ENCODE measurements at regions not wholly inside any gene's neighbourhood (a gene's known extent, or its start where the extent isn't known, plus 50 kb on each side); places are given as distances from the start of the nearest gene placed in this dataset.

- Mint-ChIP-seq H3K36me3 (ENCODE audit: low read depth) (no peaks in the 10 kb centered on the region), H3K4me1 (no peaks in the 10 kb centered on the region), H3K4me3 (no peak overlapping the region), H3K27me3 (ENCODE audit: low read depth) (peaks cover 22% of the 10 kb centered on the region), H3K27ac (no peak overlapping the region), H3K9me3 (peaks cover 18% of the 10 kb centered on the region)
- no peak for TF ChIP-seq CTCF (IDR thresholded peaks at IDR 0.05; ENCODE audit: unreplicated experiment in 3 of 3)
Observed at GRCh38 chr1:30014031-30014430, 709.4 kb downstream of the MATN1 start.

GRCh38 chr1:30012455-30013440, 710.6 kb downstream of the MATN1 start:
- H3K27ac Mint-ChIP-seq: no peak overlapping the region
- no peak overlapping the region for H3K4me3 Mint-ChIP-seq
- H3K36me3 Mint-ChIP-seq (ENCODE audit: low read depth): no peaks in the 10 kb centered on the region
- no peaks in the 10 kb centered on the region for H3K4me1 Mint-ChIP-seq
- TF ChIP-seq CTCF (IDR thresholded peaks at IDR 0.05; ENCODE audit: unreplicated experiment in 3 of 3): no peak
- peaks cover 7% of the 10 kb centered on the region for H3K9me3 Mint-ChIP-seq
- peaks cover 15% of the 10 kb centered on the region for H3K27me3 Mint-ChIP-seq (ENCODE audit: low read depth)

- Mint-ChIP-seq H3K27ac (no peak overlapping the region), H3K4me3 (no peak overlapping the region), H3K36me3 (ENCODE audit: low read depth) (no peaks in the 10 kb centered on the region), H3K27me3 (ENCODE audit: low read depth) (peaks cover 15% of the 10 kb centered on the region), H3K9me3 (peaks cover 4% of the 10 kb centered on the region), H3K4me1 (no peaks in the 10 kb centered on the region)
- no peak for TF ChIP-seq CTCF (IDR thresholded peaks at IDR 0.05; ENCODE audit: unreplicated experiment in 3 of 3)
Observed at GRCh38 chr1:30011970-30012369, 711.4 kb downstream of the MATN1 start.

- Mint-ChIP-seq H3K36me3 (ENCODE audit: low read depth) (no peaks in the 10 kb centered on the region), H3K4me3 (no peak overlapping the region), H3K27ac (no peak overlapping the region), H3K27me3 (ENCODE audit: low read depth) (peaks cover 15% of the 10 kb centered on the region), H3K9me3 (no peaks in the 10 kb centered on the region), H3K4me1 (no peaks in the 10 kb centered on the region)
- TF ChIP-seq CTCF (IDR thresholded peaks at IDR 0.05; ENCODE audit: unreplicated experiment in 3 of 3): no peak
Observed at GRCh38 chr1:30010506-30011106, 712.8 kb downstream of the MATN1 start.

- Mint-ChIP-seq H3K36me3 (ENCODE audit: low read depth) (no peaks in the 10 kb centered on the region), H3K27ac (no peak overlapping the region), H3K9me3 (no peaks in the 10 kb centered on the region), H3K27me3 (ENCODE audit: low read depth) (peaks cover 17% of the 10 kb centered on the region), H3K4me1 (no peaks in the 10 kb centered on the region), H3K4me3 (no peak overlapping the region)
- TF ChIP-seq CTCF (IDR thresholded peaks at IDR 0.05; ENCODE audit: unreplicated experiment in 3 of 3): no peak
Observed at GRCh38 chr1:30009720-30010119, 713.7 kb downstream of the MATN1 start.
